ENCODE measurements at regions not wholly inside any gene's neighbourhood (a gene's known extent, or its start where the extent isn't known, plus 50 kb on each side); places are given as distances from the start of the nearest gene placed in this dataset.

DNA sequence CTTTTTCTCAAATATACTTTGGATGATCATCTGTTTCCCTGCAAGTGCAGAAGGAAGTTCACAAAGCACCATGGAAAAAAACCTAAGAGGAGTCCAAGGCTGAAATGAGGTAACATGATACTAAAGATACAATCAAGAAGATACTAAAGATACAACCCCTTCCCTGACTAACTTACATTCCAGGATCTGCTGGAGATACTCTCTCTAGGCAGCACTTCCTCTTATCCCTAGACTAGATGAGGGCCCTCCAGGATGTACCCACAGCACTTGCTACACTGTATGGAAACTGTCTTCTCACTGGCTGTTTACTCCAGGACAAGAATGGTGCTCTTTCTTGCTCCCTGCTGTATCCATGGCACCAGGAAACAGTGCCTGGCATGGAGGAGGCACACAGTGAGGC, 116.4 kb upstream of the NFE2L3 start:
- peaks cover 4% of the 10 kb centered on the region for H3K27me3 ChIP-seq (ENCODE audit: control insufficient read depth, insufficient read depth, low read length)
- TF ChIP-seq, protein P1, sequence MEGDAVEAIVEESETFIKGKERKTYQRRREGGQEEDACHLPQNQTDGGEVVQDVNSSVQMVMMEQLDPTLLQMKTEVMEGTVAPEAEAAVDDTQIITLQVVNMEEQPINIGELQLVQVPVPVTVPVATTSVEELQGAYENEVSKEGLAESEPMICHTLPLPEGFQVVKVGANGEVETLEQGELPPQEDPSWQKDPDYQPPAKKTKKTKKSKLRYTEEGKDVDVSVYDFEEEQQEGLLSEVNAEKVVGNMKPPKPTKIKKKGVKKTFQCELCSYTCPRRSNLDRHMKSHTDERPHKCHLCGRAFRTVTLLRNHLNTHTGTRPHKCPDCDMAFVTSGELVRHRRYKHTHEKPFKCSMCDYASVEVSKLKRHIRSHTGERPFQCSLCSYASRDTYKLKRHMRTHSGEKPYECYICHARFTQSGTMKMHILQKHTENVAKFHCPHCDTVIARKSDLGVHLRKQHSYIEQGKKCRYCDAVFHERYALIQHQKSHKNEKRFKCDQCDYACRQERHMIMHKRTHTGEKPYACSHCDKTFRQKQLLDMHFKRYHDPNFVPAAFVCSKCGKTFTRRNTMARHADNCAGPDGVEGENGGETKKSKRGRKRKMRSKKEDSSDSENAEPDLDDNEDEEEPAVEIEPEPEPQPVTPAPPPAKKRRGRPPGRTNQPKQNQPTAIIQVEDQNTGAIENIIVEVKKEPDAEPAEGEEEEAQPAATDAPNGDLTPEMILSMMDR (IDR thresholded peaks at IDR 0.05; ENCODE audit: insufficient read depth, low read length, poor library complexity, severe bottlenecking): no peak
- no peaks in the 10 kb centered on the region for H3K36me3 ChIP-seq (ENCODE audit: control insufficient read depth, insufficient read depth, low read length)
- no peak overlapping the region for H3K4me3 ChIP-seq (ENCODE audit: low read depth, low read length)
- no peak for DNase-seq (ENCODE audit: low read depth)

DNA sequence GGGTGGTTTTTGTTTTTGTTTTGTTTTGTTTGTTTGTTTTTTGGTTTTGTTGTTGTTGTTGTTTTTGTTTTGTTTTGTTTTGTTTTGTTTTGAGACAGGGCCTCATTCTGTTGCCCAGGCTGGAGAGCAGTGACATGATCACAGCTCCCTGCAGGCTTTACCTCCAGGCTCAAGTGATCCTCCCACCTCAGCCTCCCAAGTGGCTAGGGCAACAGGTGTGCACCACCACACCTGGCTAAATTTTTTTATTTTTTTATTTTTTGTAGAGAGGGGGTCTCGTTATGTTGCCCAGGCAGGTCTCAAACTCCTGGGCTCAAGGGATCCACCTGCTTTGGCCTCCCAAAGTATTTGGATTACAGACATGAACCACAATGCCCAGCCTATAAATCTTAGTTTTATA, 115.9 kb upstream of the NFE2L3 start:
- no peak overlapping the region for H3K4me3 ChIP-seq (ENCODE audit: low read depth, low read length)
- TF ChIP-seq, protein P1 (IDR thresholded peaks at IDR 0.05; ENCODE audit: insufficient read depth, low read length, poor library complexity, severe bottlenecking): no peak
- H3K27me3 ChIP-seq (ENCODE audit: control insufficient read depth, insufficient read depth, low read length): peaks cover 4% of the 10 kb centered on the region
- no peaks in the 10 kb centered on the region for H3K36me3 ChIP-seq (ENCODE audit: control insufficient read depth, insufficient read depth, low read length)
- DNase-seq (ENCODE audit: low read depth): no peak

DNA sequence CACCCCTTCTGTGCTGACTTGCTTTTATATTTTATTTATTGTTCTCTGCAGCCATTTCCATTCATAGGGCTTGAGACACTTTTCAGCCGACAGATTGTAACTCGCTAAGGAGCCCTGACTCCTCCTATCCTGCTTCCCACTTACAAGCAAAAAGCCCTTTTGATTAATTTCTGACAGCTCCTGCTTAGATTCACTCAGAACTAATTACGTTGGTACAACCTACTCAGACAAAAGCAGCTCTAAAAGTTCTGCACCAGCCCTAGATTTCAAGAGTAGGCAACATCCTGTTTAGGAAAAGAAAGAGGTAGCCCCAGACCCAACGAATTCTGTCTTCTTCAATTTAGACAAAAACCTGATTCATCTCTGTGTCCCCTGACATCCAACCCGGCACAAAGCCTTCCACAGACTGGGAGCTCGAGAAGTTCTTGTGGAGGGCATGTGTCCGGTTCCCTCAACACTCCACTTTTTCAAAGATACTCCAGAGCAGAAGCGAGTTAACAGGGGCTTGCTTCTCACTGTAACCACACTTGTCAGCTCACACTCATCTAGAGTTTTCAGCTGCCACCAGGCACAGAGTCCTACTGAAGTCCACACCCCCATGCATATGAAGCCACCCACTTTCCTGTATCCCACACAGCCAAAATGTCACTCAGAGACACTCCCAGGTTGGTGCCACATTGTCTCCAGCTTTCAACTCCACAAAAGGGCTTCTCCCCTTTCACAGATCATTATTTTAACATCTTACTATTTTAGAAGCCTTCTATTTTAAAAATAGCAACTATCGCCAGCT, 113.6 kb upstream of the NFE2L3 start:
- no peak overlapping the region for H3K4me3 ChIP-seq (ENCODE audit: low read depth, low read length)
- no peaks in the 10 kb centered on the region for H3K36me3 ChIP-seq (ENCODE audit: control insufficient read depth, insufficient read depth, low read length)
- TF ChIP-seq, protein P1 (IDR thresholded peaks at IDR 0.05; ENCODE audit: insufficient read depth, low read length, poor library complexity, severe bottlenecking): no peak
- DNase-seq (ENCODE audit: low read depth): no peak
- peaks cover 4% of the 10 kb centered on the region for H3K27me3 ChIP-seq (ENCODE audit: control insufficient read depth, insufficient read depth, low read length)

DNA sequence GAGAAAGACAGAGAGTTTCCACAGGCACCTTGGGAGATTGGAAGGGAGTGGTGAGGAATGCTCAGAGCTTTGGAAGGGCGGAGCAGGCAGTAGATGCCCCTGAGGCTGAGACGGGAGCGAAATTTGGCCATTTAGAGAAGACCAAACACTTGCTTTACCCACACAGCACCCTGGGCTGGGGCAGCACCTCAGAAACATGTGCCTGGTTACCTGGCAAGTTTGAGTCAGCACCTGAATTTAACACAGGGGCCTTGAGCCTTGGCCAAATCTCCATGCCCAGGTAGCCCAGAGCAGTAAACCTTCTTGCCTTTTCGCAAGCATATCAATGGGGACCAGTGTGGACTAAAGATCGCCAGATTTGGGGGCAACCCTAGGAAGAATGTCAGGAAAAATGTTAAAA, 111.9 kb upstream of the NFE2L3 start:
- no peak for DNase-seq (ENCODE audit: low read depth)
- Histone ChIP-seq H3K4me3 (ENCODE audit: low read depth, low read length) (no peak overlapping the region), H3K27me3 (ENCODE audit: control insufficient read depth, insufficient read depth, low read length) (peaks cover 4% of the 10 kb centered on the region), H3K36me3 (ENCODE audit: control insufficient read depth, insufficient read depth, low read length) (no peaks in the 10 kb centered on the region)
- TF ChIP-seq, protein P1 (IDR thresholded peaks at IDR 0.05; ENCODE audit: insufficient read depth, low read length, poor library complexity, severe bottlenecking): no peak

DNA sequence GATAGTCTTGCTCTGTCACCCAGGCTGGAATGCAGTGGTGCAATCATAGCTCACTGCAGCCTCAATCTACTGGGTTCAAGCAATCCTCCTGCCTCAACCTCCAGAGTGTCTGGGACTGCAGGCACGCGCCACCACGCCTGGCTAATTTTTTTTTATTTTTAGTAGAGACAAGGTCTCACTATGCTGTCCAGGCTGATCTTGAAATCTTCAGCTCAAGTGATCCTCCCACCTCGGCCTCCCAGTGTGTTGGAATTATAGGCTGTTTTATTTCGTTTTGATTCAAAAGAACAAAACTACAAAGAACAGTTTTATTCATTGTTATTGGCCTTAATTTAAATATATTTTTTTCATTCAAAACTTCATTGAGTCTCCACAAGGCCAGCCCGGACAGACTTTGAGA, 109.8 kb upstream of the NFE2L3 start:
- TF ChIP-seq, protein P1 (IDR thresholded peaks at IDR 0.05; ENCODE audit: insufficient read depth, low read length, poor library complexity, severe bottlenecking): no peak
- no peak for DNase-seq (ENCODE audit: low read depth)
- Histone ChIP-seq H3K27me3 (ENCODE audit: control insufficient read depth, insufficient read depth, low read length) (peaks cover 4% of the 10 kb centered on the region), H3K36me3 (ENCODE audit: control insufficient read depth, insufficient read depth, low read length) (no peaks in the 10 kb centered on the region), H3K4me3 (ENCODE audit: low read depth, low read length) (no peak overlapping the region)

DNA sequence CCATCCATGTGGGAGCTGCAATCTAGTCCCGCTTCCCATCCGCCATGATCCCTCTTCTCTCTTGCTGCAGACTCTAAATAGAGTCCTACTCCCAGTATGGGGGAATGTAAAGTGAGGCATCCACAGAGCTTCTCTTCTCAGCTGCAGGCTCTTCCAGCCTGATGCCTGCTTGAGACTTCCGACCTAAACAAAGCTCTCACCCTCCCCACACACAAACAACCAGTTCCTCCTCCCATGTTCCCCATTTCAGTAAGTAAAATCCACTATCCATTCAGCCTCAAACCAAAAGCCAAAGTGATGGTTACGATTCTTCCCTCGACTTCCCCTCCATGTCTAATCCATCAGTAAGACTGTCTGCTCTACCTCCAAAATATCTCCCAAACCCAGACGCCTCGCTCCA, 108.2 kb upstream of the NFE2L3 start:
- no peak overlapping the region for H3K4me3 ChIP-seq (ENCODE audit: low read depth, low read length)
- H3K36me3 ChIP-seq (ENCODE audit: control insufficient read depth, insufficient read depth, low read length): no peaks in the 10 kb centered on the region
- no peak for DNase-seq (ENCODE audit: low read depth)
- TF ChIP-seq, protein P1 (IDR thresholded peaks at IDR 0.05; ENCODE audit: insufficient read depth, low read length, poor library complexity, severe bottlenecking): no peak
- H3K27me3 ChIP-seq (ENCODE audit: control insufficient read depth, insufficient read depth, low read length): peaks cover 4% of the 10 kb centered on the region
